GM12878 (cell line): ENCODE measurements at regions not wholly inside any gene's neighbourhood (a gene's known extent, or its start where the extent isn't known, plus 50 kb on each side); places are given as distances from the start of the nearest gene placed in this dataset.

Source experiments
- BMI1 ChIP-seq: fragments of 450-650 bp; IDR thresholded peaks from 2 replicates; pipeline ENCODE4 v1.6.1; 2016; ENCODE audit warnings: mild to moderate bottlenecking, moderate library complexity, borderline replicate concordance
- IRF3 ChIP-seq: fragments of 450-650 bp; IDR thresholded peaks from 2 replicates; pipeline ENCODE4 v1.6.1; 2014; ENCODE audit warnings: mild to moderate bottlenecking
- POLR2AphosphoS5 ChIP-seq: IDR thresholded peaks from 2 replicates; pipeline ENCODE4 v1.6.1; 2011; ENCODE audit warnings: mild to moderate bottlenecking, low read length, inconsistent platforms
- RCOR1 ChIP-seq: conservative IDR thresholded peaks from 2 replicates; pipeline ENCODE4 v1.6.1; 2012; ENCODE audit warnings: low read depth, low read length, improper control_type of control experiment
- STAT3 ChIP-seq: IDR thresholded peaks from 2 replicates; pipeline ENCODE4 v1.6.1; 2011; ENCODE audit warnings: low read depth, low read length, improper control_type of control experiment
- TCF12 ChIP-seq: IDR thresholded peaks from 2 replicates; pipeline ENCODE4 v1.6.1; 2011; ENCODE audit warnings: low read depth, mild to moderate bottlenecking, low read length

DNA sequence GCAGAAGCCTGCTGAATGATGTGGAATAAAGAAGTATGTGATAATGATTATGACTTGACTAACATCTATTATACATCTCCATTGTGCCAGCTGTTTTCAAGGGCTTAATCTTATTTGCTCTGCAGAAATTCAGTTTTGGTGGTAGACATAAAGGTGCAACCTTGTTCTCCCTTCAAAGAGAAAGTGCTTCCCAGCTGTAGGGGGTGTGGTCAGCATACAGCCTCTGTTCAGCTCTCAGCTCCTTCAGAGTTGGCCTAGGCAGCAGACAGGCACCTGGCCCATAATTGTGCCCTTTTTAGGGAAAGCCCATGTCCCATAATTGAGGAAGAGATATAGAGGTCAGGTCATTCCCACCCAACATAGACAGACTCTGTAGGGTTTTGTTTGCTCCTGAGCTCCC, 104.3 kb upstream of the EOMES start:
- TF ChIP-seq BMI1 = no peak
- TF ChIP-seq TCF12 = no peak
- no peak for TF ChIP-seq STAT3
- no peak for TF ChIP-seq POLR2AphosphoS5
- TF ChIP-seq RCOR1 = no peak
- no peak for TF ChIP-seq IRF3
